Gastroesophageal sphincter (tissue), 4 donors: ENCODE measurements at regions not wholly inside any gene's neighbourhood (a gene's known extent, or its start where the extent isn't known, plus 50 kb on each side); places are given as distances from the start of the nearest gene placed in this dataset.

ENCODE experiments used
- ATAC-seq: fragments of 150-250 bp; one replicate; pipeline ENCODE4 v1.9.1; 2016; ENCODE audit warnings: mild to moderate bottlenecking, moderate library complexity
- H3K27ac ChIP-seq, 4 donors: fragments of 200-600 bp; sonication (generic) in 3 of 4; 1 replicate in 3 of 4; 2 replicates in 1 of 4; pipeline ENCODE4 v1.5.1; 2016 to 2019
- H3K27me3 ChIP-seq: fragments of 200-600 bp; sonication (generic); one replicate; pipeline ENCODE4 v1.5.1; 2019
- H3K36me3 ChIP-seq, 2 donors: fragments of 200-600 bp; sonication (generic); one replicate each; pipeline ENCODE4 v1.5.1; 2019; ENCODE audit warnings: control low read depth in 1 of 2
- H3K4me1 ChIP-seq, 3 donors: fragments of 200-600 bp; sonication (generic); 1 replicate in 2 of 3; 2 replicates in 1 of 3; pipeline ENCODE4 v1.5.1; 2016 to 2019; ENCODE audit warnings: control low read depth in 2 of 3
- H3K4me3 ChIP-seq, 2 donors: fragments of 200-600 bp; sonication (generic); one replicate each; pipeline ENCODE4 v1.5.1; 2019; ENCODE audit warnings: mild to moderate bottlenecking in 1 of 2, moderate library complexity in 1 of 2
- H3K9me3 ChIP-seq, 3 donors: fragments of 200-600 bp; sonication (generic); one replicate each; pipeline ENCODE4 v1.5.1; 2017 to 2019; ENCODE audit warnings: control low read depth in 2 of 3
- EP300 ChIP-seq: sonication (generic); formaldehyde crosslinking; IDR thresholded peaks from one replicate; pipeline ENCODE4 v1.6.1; 2017; ENCODE audit warnings: antibody characterized with exemption, mild to moderate bottlenecking
- POLR2A ChIP-seq, 2 donors: fragments of 450-650 bp; IDR thresholded peaks; one replicate each; pipeline ENCODE4 v1.6.1; 2017; ENCODE audit warnings: antibody characterized with exemption in 2 of 2, mild to moderate bottlenecking in 2 of 2, moderate library complexity in 1 of 2
- POLR2AphosphoS5 ChIP-seq: sonication (generic); formaldehyde crosslinking; IDR thresholded peaks from one replicate; pipeline ENCODE4 v1.6.1; 2017; ENCODE audit warnings: antibody characterized with exemption
- WGBS, 2 donors: methylation state at CpG; one replicate each; pipeline ENCODE4 v1.1.5; 2018; ENCODE audit warnings: low coverage in 1 of 2; 5-methylcytosine and 5-hydroxymethylcytosine counted together
- TF ChIP-seq, protein P1 (sequence below), 4 experiments: fragments of 200-600 bp in 2 of 4; fragments of 450-650 bp in 2 of 4; sonication (generic) in 1 of 4; IDR thresholded peaks; one replicate each; pipeline ENCODE4 v1.5.1; 2017 to 2019; ENCODE audit warnings: antibody characterized with exemption in 4 of 4, mild to moderate bottlenecking in 2 of 4, moderate library complexity in 2 of 4

DNA sequence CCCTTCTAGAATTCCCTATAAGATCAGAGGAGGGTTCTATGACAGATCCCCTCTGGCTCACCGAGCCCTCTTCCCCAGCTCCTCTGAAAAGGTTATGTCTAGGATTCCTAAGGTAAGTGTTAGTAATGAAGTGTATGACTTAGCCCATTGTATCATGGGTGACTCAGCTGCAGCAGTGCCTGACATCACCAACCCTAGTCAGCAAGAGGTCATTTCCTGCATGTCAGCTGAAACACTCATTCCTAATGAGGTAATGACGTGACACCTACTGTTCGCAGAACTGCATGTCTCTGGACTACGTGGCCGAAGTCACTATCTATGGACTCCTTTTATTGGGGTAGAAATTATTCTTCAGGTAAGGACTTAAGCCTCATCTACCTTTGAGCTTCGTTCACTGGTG, 196.1 kb upstream of the MYT1L start:
- WGBS, 2 donors: 85 to 89% methylated on average over 6 of the region's 6 CpGs
- TF ChIP-seq, protein P1, sequence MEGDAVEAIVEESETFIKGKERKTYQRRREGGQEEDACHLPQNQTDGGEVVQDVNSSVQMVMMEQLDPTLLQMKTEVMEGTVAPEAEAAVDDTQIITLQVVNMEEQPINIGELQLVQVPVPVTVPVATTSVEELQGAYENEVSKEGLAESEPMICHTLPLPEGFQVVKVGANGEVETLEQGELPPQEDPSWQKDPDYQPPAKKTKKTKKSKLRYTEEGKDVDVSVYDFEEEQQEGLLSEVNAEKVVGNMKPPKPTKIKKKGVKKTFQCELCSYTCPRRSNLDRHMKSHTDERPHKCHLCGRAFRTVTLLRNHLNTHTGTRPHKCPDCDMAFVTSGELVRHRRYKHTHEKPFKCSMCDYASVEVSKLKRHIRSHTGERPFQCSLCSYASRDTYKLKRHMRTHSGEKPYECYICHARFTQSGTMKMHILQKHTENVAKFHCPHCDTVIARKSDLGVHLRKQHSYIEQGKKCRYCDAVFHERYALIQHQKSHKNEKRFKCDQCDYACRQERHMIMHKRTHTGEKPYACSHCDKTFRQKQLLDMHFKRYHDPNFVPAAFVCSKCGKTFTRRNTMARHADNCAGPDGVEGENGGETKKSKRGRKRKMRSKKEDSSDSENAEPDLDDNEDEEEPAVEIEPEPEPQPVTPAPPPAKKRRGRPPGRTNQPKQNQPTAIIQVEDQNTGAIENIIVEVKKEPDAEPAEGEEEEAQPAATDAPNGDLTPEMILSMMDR (IDR thresholded peaks at IDR 0.05): no peak
- TF ChIP-seq POLR2A (IDR thresholded peaks at IDR 0.05) (no peak), EP300 (no peak), POLR2AphosphoS5 (no peak)
- Histone ChIP-seq H3K27ac (no peak overlapping the region), H3K36me3 (no peaks in the 10 kb centered on the region), H3K4me1 (peaks cover 0 to 25% (median 10%) of the 10 kb centered on the region in 3 donors), H3K4me3 (no peak overlapping the region), H3K27me3 (no peaks in the 10 kb centered on the region), H3K9me3 (no peaks in the 10 kb centered on the region)
- ATAC-seq: no peak

DNA sequence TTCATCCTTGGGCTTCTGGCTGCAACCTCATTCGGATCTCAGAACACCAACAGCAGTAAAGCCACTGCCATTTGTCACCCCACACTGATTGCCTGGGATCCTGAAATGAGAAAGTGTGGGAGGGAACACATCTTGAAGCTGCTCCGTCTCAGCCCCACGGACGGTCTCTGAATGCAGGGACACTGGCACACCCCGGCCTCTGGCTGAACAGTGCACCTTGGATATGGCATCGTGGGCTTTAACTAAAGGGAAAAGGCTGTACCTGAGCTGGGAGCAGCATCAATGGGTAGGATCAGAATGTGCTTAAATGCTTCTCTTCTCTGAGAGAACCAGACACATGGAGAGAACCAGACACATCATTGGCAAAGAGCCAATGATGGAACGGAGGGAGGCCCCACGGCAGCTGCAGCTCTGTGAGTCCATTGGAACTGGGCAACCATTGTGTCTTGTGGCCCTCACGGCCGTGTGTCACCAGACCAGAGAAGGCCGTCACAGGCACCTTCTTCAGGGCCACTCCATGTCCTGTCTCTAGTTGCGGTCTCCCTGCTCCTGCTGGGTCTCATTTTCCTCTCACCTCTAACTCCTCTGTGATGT, 193.4 kb upstream of the MYT1L start:
- H3K27me3 ChIP-seq: no peaks in the 10 kb centered on the region
- WGBS, 2 donors: 41 to 45% methylated on average over 4 to 5 of the region's 12 CpGs

DNA sequence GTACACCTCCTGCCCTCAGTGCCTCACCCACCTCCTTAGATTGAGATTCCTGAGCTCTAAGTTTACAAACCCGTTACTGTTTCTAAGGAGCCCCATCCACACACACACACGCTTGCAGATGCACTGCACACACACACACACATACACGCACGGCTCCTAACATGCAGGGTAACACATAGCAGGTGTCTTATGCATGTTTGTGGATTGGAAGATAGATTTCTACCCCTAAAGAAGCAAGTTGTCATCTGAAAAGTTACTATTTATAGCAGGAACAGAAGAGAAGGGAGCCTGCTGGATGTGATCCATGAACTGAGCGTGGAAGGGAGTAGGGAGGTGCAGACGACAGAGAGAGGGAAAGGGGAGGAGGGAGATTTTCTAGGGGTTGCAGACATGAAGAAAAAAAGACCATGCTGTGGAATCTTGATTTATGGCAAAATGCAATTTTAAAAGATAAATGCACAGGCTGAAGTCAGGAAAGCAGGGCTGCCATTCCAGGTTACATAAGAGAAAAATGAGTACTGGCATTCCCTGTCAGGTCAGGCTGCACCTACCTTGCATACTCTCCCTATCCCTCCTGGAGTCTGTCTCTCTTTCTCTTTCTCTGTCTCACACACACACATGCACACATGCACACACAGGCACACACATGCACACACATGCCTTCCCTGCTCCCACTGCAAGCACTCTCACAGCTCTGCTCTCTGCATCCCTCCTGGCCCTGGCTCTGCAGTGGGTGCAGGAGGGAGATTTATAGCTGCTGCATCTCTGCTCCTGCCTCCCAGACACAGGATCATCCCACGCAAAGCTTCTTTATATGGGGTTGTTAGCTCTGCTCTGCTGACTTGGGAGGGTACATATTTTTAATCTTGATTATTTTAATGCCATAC, 192.6 kb upstream of the MYT1L start:
- 18 to 34% methylated on average over 6 to 7 of the region's 7 CpGs for WGBS, 2 donors
- ATAC-seq: no peak
- TF ChIP-seq, protein P1 (IDR thresholded peaks at IDR 0.05): no peak
- TF ChIP-seq EP300 (no peak), POLR2A (IDR thresholded peaks at IDR 0.05) (no peak), POLR2AphosphoS5 (no peak)
- Histone ChIP-seq H3K36me3 (no peaks in the 10 kb centered on the region), H3K9me3 (no peaks in the 10 kb centered on the region), H3K4me3 (no peak overlapping the region), H3K27ac (peak overlapping the region in 2 of 4 donors; percentile 53 to 70), H3K4me1 (peaks cover 0 to 49% (median 10%) of the 10 kb centered on the region in 3 donors), H3K27me3 (no peaks in the 10 kb centered on the region)

More for the DNA sequence above, 193.4 kb upstream of the MYT1L start:
- no peaks in the 10 kb centered on the region for H3K36me3 ChIP-seq
- ATAC-seq: no peak
- peaks cover 0 to 46% (median 10%) of the 10 kb centered on the region in 3 donors for H3K4me1 ChIP-seq
- H3K4me3 ChIP-seq: no peak overlapping the region
- TF ChIP-seq, protein P1 (IDR thresholded peaks at IDR 0.05): no peak
- TF ChIP-seq POLR2A (IDR thresholded peaks at IDR 0.05): no peak
- no peak for TF ChIP-seq EP300
- TF ChIP-seq POLR2AphosphoS5: no peak
- no peak overlapping the region for H3K27ac ChIP-seq
- no peaks in the 10 kb centered on the region for H3K9me3 ChIP-seq

DNA sequence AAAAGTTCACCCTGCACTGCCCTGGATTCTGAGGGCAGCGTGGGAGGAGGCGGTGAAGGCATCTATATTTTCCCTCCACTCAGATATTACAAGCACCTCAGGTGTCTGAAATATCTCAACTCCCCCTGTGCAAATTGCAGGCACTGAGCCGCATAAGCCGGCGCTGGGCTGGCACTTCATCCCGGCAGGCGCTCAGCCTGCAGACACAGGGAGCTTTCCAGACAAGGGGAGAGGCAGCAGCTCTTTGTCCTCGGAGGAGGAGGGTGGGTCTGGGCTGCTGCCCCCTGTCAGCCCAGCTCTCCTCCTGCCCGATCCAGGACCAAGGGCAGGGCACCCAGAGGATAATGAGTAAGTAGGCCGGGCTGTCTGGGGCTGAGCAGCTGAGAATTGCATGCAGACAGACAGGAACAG, 189.3 kb upstream of the MYT1L start:
- Histone ChIP-seq H3K27ac (no peak overlapping the region), H3K9me3 (no peaks in the 10 kb centered on the region), H3K36me3 (no peaks in the 10 kb centered on the region), H3K4me1 (peaks cover 0 to 49% (median 10%) of the 10 kb centered on the region in 3 donors), H3K27me3 (no peaks in the 10 kb centered on the region), H3K4me3 (no peak overlapping the region)
- no peak for TF ChIP-seq POLR2AphosphoS5
- no peak for ATAC-seq
- WGBS, 2 donors: 30 to 51% methylated on average over 2 to 3 of the region's 10 CpGs

DNA sequence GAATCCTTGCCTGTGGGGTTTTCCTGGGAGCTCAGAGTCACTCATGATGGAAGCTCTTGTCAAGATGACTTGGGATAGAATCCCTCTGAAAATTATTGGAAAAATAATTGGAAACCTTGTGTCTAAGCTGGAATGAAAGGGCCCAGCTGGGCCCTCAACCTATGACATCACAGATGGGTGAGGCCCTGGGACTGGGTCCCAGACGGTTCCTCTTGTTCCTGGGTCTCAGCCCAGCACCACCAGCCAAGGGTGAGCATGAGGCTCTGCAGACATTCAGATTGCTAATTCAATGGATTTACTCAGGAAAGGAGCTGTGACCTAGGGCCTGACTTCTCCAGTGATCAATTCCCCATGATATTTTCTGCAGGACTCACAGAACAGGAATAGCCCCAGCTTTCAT, 188.3 kb upstream of the MYT1L start:
- H3K9me3 ChIP-seq: no peaks in the 10 kb centered on the region

More for the DNA sequence above, 188.3 kb upstream of the MYT1L start:
- ATAC-seq: no peak
- peaks cover 0 to 47% (median 10%) of the 10 kb centered on the region in 3 donors for H3K4me1 ChIP-seq
- no peak overlapping the region for H3K4me3 ChIP-seq
- H3K27ac ChIP-seq: no peak overlapping the region
- H3K27me3 ChIP-seq: no peaks in the 10 kb centered on the region
- 40% methylated on average over 1 of the region's 1 CpG; no CpG with 5 or more reads in 1 of the 2 donors for WGBS, 2 donors
- TF ChIP-seq, protein P1 (IDR thresholded peaks at IDR 0.05): no peak
- TF ChIP-seq EP300: no peak
- no peak for TF ChIP-seq POLR2A (IDR thresholded peaks at IDR 0.05)
- no peak for TF ChIP-seq POLR2AphosphoS5
- no peaks in the 10 kb centered on the region for H3K36me3 ChIP-seq
